ENCODE measurements at regions not wholly inside any gene's neighbourhood (a gene's known extent, or its start where the extent isn't known, plus 50 kb on each side); places are given as distances from the start of the nearest gene placed in this dataset.

GRCh38 chr5:106894964-106895363 lies 775.8 kb downstream of the EFNA5 start:
- no peak for TF ChIP-seq SIN3A (IDR thresholded peaks at IDR 0.05; ENCODE audit: low read depth)
- no peak for TF ChIP-seq EGR1 (IDR thresholded peaks at IDR 0.05; ENCODE audit: low read depth)
- TF ChIP-seq YY1 (IDR thresholded peaks at IDR 0.05; ENCODE audit: extremely low read depth, insufficient replicate concordance, low read depth, low read length) = no peak
- no peak for TF ChIP-seq CEBPB (IDR thresholded peaks at IDR 0.05; ENCODE audit: low read depth)
- no peak for TF ChIP-seq POLR2A (IDR thresholded peaks at IDR 0.05; ENCODE audit: borderline replicate concordance, extremely low read depth, insufficient read depth, insufficient read length)
- TF ChIP-seq MAX (IDR thresholded peaks at IDR 0.05) = no peak
- no peak for TF ChIP-seq CBX3 (IDR thresholded peaks at IDR 0.05; ENCODE audit: low read depth)
- TF ChIP-seq EZH2 (IDR thresholded peaks at IDR 0.05) = no peak
- no peak for TF ChIP-seq ELF1 (IDR thresholded peaks at IDR 0.05; ENCODE audit: borderline replicate concordance, low read depth)
- TF ChIP-seq ATF3 (IDR thresholded peaks at IDR 0.05) = no peak
- TF ChIP-seq RAD21 (IDR thresholded peaks at IDR 0.05; ENCODE audit: low read depth) = no peak
- no peak for TF ChIP-seq ZFX (IDR thresholded peaks at IDR 0.05)
- no peak for TF ChIP-seq ZBTB33 (IDR thresholded peaks at IDR 0.05; ENCODE audit: extremely low read depth, insufficient replicate concordance, low read length)
- no peak for TF ChIP-seq SRF (IDR thresholded peaks at IDR 0.05; ENCODE audit: low read depth)
- no peak for TF ChIP-seq EZH2phosphoT487 (IDR thresholded peaks at IDR 0.05; ENCODE audit: borderline replicate concordance)
- TF ChIP-seq REST (IDR thresholded peaks at IDR 0.05; ENCODE audit: low read depth) = no peak
- TF ChIP-seq CTCF (IDR thresholded peaks at IDR 0.05 in 2 of 3, conservative IDR thresholded peaks at IDR 0.05 in 1 of 3; ENCODE audit: borderline replicate concordance in 1 of 3, insufficient read depth in 1 of 3, low read depth in 2 of 3, low read length in 2 of 3) = no peak
- Histone ChIP-seq H3K4me1 (ENCODE audit: control insufficient read depth in 1 of 2, insufficient read depth in 2 of 2, low read length in 2 of 2) (no peaks in the 10 kb centered on the region), H3K27ac (ENCODE audit: low read depth, low read length) (no peak overlapping the region), H3K27me3 (ENCODE audit: insufficient read depth, low read length) (no peaks in the 10 kb centered on the region), H2AFZ (ENCODE audit: low read depth, low read length, poor library complexity, severe bottlenecking) (no peak overlapping the region), H3K4me2 (ENCODE audit: low read length) (no peak overlapping the region), H3K9me3 (ENCODE audit: control insufficient read depth in 1 of 2, insufficient read depth in 1 of 2, low read depth in 1 of 2, low read length in 2 of 2) (no peaks in the 10 kb centered on the region), H3K9ac (ENCODE audit: low read length) (no peak overlapping the region), H3K4me3 (replicated peaks in 1 of 2; ENCODE audit: low read depth in 1 of 2, low read length in 2 of 2) (no peak overlapping the region), H3K36me3 (ENCODE audit: control insufficient read depth in 1 of 2, insufficient read depth in 2 of 2, low read length in 2 of 2) (no peaks in the 10 kb centered on the region), H3K9me2 (ENCODE audit: insufficient read depth) (no peaks in the 10 kb centered on the region), H4K20me1 (ENCODE audit: insufficient read depth) (no peaks in the 10 kb centered on the region), H3K79me2 (ENCODE audit: insufficient read depth, low read length) (no peaks in the 10 kb centered on the region)
- intact Hi-C loops (cut with micrococcal nuclease) = no loop called here
- BruUV-seq (replicated peaks) = no TSS peak
- DNase-seq (ENCODE audit: low read depth, low spot score) = no peak
- CTCF ChIA-PET = no interaction called here
- no peak for ATAC-seq
- POLR2A ChIA-PET = no interaction called here
- RAD21 ChIA-PET (ENCODE audit: low non-redundant PET in 1 of 2, low total read pairs in 2 of 2, uncharacterized antibody in 2 of 2, unreplicated experiment in 2 of 2) = no interaction called here

All from HCT116 (cell line).